ENCODE measurements at regions not wholly inside any gene's neighbourhood (a gene's known extent, or its start where the extent isn't known, plus 50 kb on each side); places are given as distances from the start of the nearest gene placed in this dataset.

GRCh38 chr5:104706600-104706999 is 1144.0 kb upstream of the NUDT12 start:
- no peaks in the 10 kb centered on the region for H3K27me3 ChIP-seq
- intact Hi-C loops (cut with DNase I): no loop called here
- H3K36me3 ChIP-seq: no peaks in the 10 kb centered on the region
- H3K4me3 ChIP-seq: no peak overlapping the region
- 27% methylated on average over 3 of the region's 3 CpGs for WGBS (ENCODE audit: insufficient coverage, low coverage, low lambda C conversion rate, missing lambda C conversion rate)
- DNase-seq (no peak), ATAC-seq (no peak)
- H3K9me3 ChIP-seq: no peaks in the 10 kb centered on the region
- TF ChIP-seq POLR2A (IDR thresholded peaks at IDR 0.05) (no peak), CTCF (IDR thresholded peaks at IDR 0.05) (no peak)
- no peaks in the 10 kb centered on the region for H3K4me1 ChIP-seq
- H3K27ac ChIP-seq: no peak overlapping the region

GRCh38 chr5:104702212-104702611 is 1139.6 kb upstream of the NUDT12 start:
- DNase-seq: no peak

GRCh38 chr5:104699438-104699837 is 1136.8 kb upstream of the NUDT12 start:
- H3K4me3 ChIP-seq: no peak overlapping the region
- H3K4me1 ChIP-seq: no peaks in the 10 kb centered on the region
- H3K27me3 ChIP-seq: no peaks in the 10 kb centered on the region
- no peak overlapping the region for H3K27ac ChIP-seq
- intact Hi-C loops (cut with DNase I): no loop called here
- ATAC-seq: no peak
- DNase-seq: no peak
- H3K36me3 ChIP-seq: no peaks in the 10 kb centered on the region
- no peaks in the 10 kb centered on the region for H3K9me3 ChIP-seq
- TF ChIP-seq CTCF (IDR thresholded peaks at IDR 0.05) (no peak), POLR2A (IDR thresholded peaks at IDR 0.05) (no peak)
- WGBS (ENCODE audit: insufficient coverage, low coverage, low lambda C conversion rate, missing lambda C conversion rate): 36% methylated on average over 2 of the region's 2 CpGs

More at GRCh38 chr5:104702212-104702611, 1139.6 kb upstream of the NUDT12 start:
- no peaks in the 10 kb centered on the region for H3K36me3 ChIP-seq
- no peak for TF ChIP-seq POLR2A (IDR thresholded peaks at IDR 0.05)
- TF ChIP-seq CTCF (IDR thresholded peaks at IDR 0.05): no peak
- no peak for ATAC-seq
- no peak overlapping the region for H3K27ac ChIP-seq
- H3K9me3 ChIP-seq: no peaks in the 10 kb centered on the region
- no peaks in the 10 kb centered on the region for H3K27me3 ChIP-seq
- intact Hi-C loops (cut with DNase I): no loop called here
- H3K4me3 ChIP-seq: no peak overlapping the region
- 60% methylated on average over 1 of the region's 1 CpG for WGBS (ENCODE audit: insufficient coverage, low coverage, low lambda C conversion rate, missing lambda C conversion rate)
- H3K4me1 ChIP-seq: no peaks in the 10 kb centered on the region

GRCh38 chr5:104661256-104661655 is 1098.7 kb upstream of the NUDT12 start:
- Histone ChIP-seq H3K9me3 (no peaks in the 10 kb centered on the region), H3K4me3 (no peak overlapping the region), H3K4me1 (no peaks in the 10 kb centered on the region), H3K36me3 (no peaks in the 10 kb centered on the region), H3K27me3 (no peaks in the 10 kb centered on the region), H3K27ac (no peak overlapping the region)
- ATAC-seq (no peak), DNase-seq (no peak)
- intact Hi-C loops (cut with DNase I): no loop called here
- TF ChIP-seq CTCF (IDR thresholded peaks at IDR 0.05) (no peak), POLR2A (IDR thresholded peaks at IDR 0.05) (no peak)
- 64% methylated on average over 1 of the region's 1 CpG for WGBS (ENCODE audit: insufficient coverage, low coverage, low lambda C conversion rate, missing lambda C conversion rate)

GRCh38 chr5:104659497-104659896 is 1096.9 kb upstream of the NUDT12 start:
- Histone ChIP-seq H3K9me3 (no peaks in the 10 kb centered on the region), H3K36me3 (no peaks in the 10 kb centered on the region), H3K27me3 (no peaks in the 10 kb centered on the region), H3K4me3 (no peak overlapping the region), H3K27ac (no peak overlapping the region), H3K4me1 (no peaks in the 10 kb centered on the region)
- intact Hi-C loops (cut with DNase I): no loop called here
- ATAC-seq: no peak
- TF ChIP-seq POLR2A (IDR thresholded peaks at IDR 0.05) (no peak), CTCF (IDR thresholded peaks at IDR 0.05) (no peak)
- no peak for DNase-seq
- WGBS (ENCODE audit: insufficient coverage, low coverage, low lambda C conversion rate, missing lambda C conversion rate): 31% methylated on average over 1 of the region's 1 CpG

All from right lobe of liver (tissue), 6 donors.